ENCODE measurements at regions not wholly inside any gene's neighbourhood (a gene's known extent, or its start where the extent isn't known, plus 50 kb on each side); places are given as distances from the start of the nearest gene placed in this dataset.

DNA sequence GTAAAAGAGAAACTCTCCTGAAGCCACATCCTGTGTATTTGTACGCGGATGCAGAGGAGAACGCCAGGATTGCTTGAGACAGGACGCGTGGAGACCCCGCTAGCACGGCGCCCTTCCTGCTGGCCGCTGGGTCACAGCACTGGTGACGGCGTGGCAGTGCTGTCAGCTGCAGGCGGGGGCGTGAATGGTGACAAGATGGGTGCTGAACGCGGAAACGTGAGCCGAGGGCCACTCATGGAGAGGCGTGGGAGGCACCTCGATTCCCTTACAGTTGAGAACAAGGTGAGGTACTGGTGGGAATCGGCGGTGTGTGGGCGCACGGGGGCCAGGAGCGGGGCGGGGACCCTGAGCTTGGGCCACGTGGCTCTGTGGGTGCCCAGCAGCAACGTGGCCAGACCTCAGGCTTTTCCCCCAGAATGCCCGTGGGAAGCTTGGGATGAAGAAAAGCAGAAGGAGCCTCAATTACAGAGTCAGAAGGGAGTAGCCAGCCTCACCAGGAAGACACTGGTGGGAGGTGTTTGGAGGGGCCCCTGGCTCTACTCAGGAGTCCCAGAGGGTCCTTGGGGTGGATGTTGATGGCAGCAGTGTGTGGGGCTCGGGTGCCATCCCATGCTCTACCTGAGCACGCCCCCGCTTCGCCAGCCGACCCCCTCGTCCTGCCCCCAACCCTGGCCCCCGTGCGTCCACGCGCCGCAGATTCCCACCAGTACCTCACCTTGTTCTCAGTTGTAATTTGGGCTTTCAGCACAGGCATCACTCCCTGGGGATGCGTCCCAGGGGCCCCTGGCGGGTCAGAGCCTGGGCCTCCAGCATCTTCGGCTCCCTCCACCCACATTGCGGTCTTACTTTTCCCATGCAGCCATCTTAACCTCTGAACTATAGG is 208.4 kb upstream of the TCERG1L start:
- H3K27ac Mint-ChIP-seq: no peak overlapping the region
- POLR2A ChIA-PET: no interaction called here
- no peaks in the 10 kb centered on the region for H3K4me1 Mint-ChIP-seq
- no peak for DNase-seq
- CTCF ChIA-PET: no interaction called here
- no peaks in the 10 kb centered on the region for H3K36me3 Mint-ChIP-seq (ENCODE audit: low read depth)
- no peak overlapping the region for H3K4me3 Mint-ChIP-seq
- peaks cover 9% of the 10 kb centered on the region for H3K9me3 Mint-ChIP-seq
- H3K27me3 Mint-ChIP-seq: no peaks in the 10 kb centered on the region

GRCh38 chr10:131531265-131532190 is 220.0 kb upstream of the TCERG1L start:
- no peak overlapping the region for H3K27ac Mint-ChIP-seq
- POLR2A ChIA-PET: no interaction called here
- H3K4me3 Mint-ChIP-seq: no peak overlapping the region
- DNase-seq: no peak
- H3K9me3 Mint-ChIP-seq: peaks cover under 1% of the 10 kb centered on the region
- H3K4me1 Mint-ChIP-seq: no peaks in the 10 kb centered on the region
- no peaks in the 10 kb centered on the region for H3K36me3 Mint-ChIP-seq (ENCODE audit: low read depth)
- H3K27me3 Mint-ChIP-seq: no peaks in the 10 kb centered on the region
- CTCF ChIA-PET: no interaction called here

DNA sequence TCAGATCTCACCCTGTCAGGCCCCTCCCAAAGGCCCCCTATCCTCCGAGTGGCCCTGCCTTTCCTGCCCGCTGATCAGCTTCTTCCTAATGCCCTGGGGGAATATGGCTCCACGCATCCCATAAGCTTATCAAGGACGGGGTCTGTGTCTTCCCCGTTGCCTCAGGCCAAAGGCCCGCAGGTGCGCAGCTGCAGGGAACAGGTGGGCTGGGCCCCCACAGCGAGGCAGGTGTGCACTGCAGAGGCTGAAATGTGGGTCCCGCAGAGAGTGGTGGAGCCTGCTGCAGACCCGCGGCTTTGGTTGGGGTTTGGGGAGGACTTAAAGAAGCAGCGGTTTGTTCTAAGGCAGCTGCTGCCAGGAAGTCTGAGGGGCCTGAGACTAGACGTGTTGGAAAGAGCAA is 220.8 kb upstream of the TCERG1L start:
- CTCF ChIA-PET: no interaction called here
- POLR2A ChIA-PET: no interaction called here

DNA sequence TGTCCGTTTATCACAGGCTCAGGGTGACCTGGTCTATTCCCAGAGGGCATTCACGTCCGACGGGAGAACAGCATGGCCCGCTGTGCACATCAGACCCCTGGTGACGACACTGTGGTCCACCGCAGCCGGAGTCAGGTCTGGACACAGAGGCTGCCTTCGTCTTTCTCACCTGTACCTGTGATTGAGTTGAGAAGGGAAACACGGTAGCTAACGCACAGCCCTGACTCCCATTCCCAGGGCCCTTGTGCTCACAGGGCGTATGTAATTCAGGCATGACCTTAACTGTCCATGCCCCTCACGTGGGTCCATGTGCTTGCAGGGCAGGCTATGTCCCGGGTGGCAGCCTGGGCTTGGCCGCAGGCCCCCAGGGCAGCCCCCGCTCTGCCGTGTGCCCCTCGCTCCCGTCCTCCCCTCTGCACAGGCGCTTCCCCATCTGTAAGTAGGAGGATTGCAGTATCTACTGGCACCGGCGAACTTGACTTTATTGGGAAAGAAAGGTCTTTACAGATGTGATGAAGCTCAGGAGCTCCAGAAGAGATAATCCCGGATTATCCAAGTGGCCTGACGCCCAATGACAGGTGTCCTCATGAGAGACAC is 221.3 kb upstream of the TCERG1L start:
- Mint-ChIP-seq H3K36me3 (ENCODE audit: low read depth) (no peaks in the 10 kb centered on the region), H3K4me3 (no peak overlapping the region), H3K27me3 (no peaks in the 10 kb centered on the region), H3K9me3 (no peaks in the 10 kb centered on the region), H3K4me1 (no peaks in the 10 kb centered on the region), H3K27ac (no peak overlapping the region)
- ChIA-PET POLR2A (no interaction called here), CTCF (no interaction called here)
- no peak for DNase-seq

More for the DNA sequence above, 220.8 kb upstream of the TCERG1L start:
- Mint-ChIP-seq H3K9me3 (no peaks in the 10 kb centered on the region), H3K36me3 (ENCODE audit: low read depth) (no peaks in the 10 kb centered on the region), H3K27me3 (no peaks in the 10 kb centered on the region), H3K4me1 (no peaks in the 10 kb centered on the region), H3K4me3 (no peak overlapping the region), H3K27ac (no peak overlapping the region)
- no peak for DNase-seq

DNA sequence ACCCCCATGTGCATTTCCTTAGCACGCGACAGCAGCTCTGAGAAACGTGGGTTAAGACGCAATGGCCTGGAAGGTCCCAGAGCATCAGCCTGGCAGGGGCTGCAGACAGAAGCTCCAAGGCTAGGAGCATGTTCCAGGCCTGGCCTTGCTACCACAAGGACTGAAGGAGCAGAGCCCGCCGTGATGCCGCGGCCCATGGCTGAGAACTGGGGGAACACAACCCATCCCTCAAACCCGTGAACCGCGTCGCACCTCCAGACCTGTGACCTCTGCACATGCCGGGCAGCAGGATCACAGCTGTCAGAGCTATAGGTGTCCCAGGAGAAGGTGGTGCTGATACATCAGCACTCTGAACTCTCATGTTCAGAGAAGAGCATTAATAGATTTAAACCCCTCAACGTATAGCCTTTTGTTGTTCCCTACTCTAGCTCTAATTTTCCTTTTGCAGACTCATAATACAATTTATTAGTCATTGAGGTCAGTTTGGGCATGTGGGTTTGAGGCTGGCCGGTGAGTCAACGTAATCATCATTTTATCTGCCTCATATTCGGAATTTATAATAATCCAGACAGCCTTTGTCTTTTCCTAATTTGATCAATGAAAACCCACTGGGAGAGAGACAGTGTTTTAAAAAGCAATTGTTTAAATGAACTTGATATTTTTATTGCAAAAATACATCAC is 222.5 kb upstream of the TCERG1L start:
- Mint-ChIP-seq H3K4me1 (no peaks in the 10 kb centered on the region), H3K4me3 (no peak overlapping the region), H3K27me3 (no peaks in the 10 kb centered on the region), H3K36me3 (ENCODE audit: low read depth) (no peaks in the 10 kb centered on the region), H3K9me3 (no peaks in the 10 kb centered on the region), H3K27ac (no peak overlapping the region)
- ChIA-PET POLR2A (no interaction called here), CTCF (no interaction called here)
- no peak for DNase-seq

- Mint-ChIP-seq H3K9me3 (no peaks in the 10 kb centered on the region), H3K27ac (no peak overlapping the region), H3K4me1 (no peaks in the 10 kb centered on the region), H3K4me3 (no peak overlapping the region), H3K36me3 (ENCODE audit: low read depth) (no peaks in the 10 kb centered on the region), H3K27me3 (no peaks in the 10 kb centered on the region)
- no peak for DNase-seq
- ChIA-PET CTCF (no interaction called here), POLR2A (no interaction called here)
Observed at GRCh38 chr10:131534836-131535235, 223.3 kb upstream of the TCERG1L start.

- CTCF ChIA-PET: no interaction called here
- Mint-ChIP-seq H3K4me1 (no peaks in the 10 kb centered on the region), H3K27ac (no peak overlapping the region), H3K9me3 (no peaks in the 10 kb centered on the region), H3K4me3 (no peak overlapping the region), H3K36me3 (ENCODE audit: low read depth) (no peaks in the 10 kb centered on the region), H3K27me3 (no peaks in the 10 kb centered on the region)
- POLR2A ChIA-PET: no interaction called here
- DNase-seq: no peak
Observed at GRCh38 chr10:131536676-131537075, 225.2 kb upstream of the TCERG1L start.

DNA sequence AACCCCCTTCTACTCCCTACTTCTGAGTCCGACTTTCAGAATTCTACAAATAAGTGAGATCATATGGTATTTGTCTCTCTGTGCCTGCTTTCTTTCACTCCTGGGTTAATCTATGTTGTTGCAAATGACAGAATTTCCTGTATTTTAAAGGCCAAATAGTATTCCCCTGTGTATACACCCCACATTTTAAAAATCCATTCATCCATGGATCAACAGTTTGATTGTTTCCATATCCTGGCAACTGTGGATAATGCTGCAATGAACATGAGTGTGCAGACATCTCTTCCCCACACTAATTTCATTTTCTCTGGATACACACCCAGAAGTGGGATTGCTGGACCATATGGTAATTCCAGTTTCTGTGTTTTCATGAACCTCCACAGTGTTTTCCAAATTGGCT is 225.8 kb upstream of the TCERG1L start:
- DNase-seq: no peak
- Mint-ChIP-seq H3K27ac (no peak overlapping the region), H3K4me3 (no peak overlapping the region), H3K36me3 (ENCODE audit: low read depth) (no peaks in the 10 kb centered on the region), H3K9me3 (no peaks in the 10 kb centered on the region), H3K27me3 (no peaks in the 10 kb centered on the region), H3K4me1 (no peaks in the 10 kb centered on the region)
- CTCF ChIA-PET: no interaction called here
- POLR2A ChIA-PET: no interaction called here

GRCh38 chr10:131544495-131544894 is 233.0 kb upstream of the TCERG1L start:
- H3K36me3 Mint-ChIP-seq (ENCODE audit: low read depth): no peaks in the 10 kb centered on the region
- no peaks in the 10 kb centered on the region for H3K27me3 Mint-ChIP-seq
- H3K4me3 Mint-ChIP-seq: no peak overlapping the region
- H3K4me1 Mint-ChIP-seq: no peaks in the 10 kb centered on the region
- H3K27ac Mint-ChIP-seq: no peak overlapping the region
- no peaks in the 10 kb centered on the region for H3K9me3 Mint-ChIP-seq
- POLR2A ChIA-PET: no interaction called here
- DNase-seq: no peak
- CTCF ChIA-PET: no interaction called here

GRCh38 chr10:131546086-131546810 is 234.7 kb upstream of the TCERG1L start:
- ChIA-PET CTCF (no interaction called here), POLR2A (no interaction called here)
- Mint-ChIP-seq H3K4me1 (no peaks in the 10 kb centered on the region), H3K27me3 (no peaks in the 10 kb centered on the region), H3K4me3 (no peak overlapping the region), H3K27ac (no peak overlapping the region), H3K9me3 (no peaks in the 10 kb centered on the region), H3K36me3 (ENCODE audit: low read depth) (no peaks in the 10 kb centered on the region)
- no peak for DNase-seq

DNA sequence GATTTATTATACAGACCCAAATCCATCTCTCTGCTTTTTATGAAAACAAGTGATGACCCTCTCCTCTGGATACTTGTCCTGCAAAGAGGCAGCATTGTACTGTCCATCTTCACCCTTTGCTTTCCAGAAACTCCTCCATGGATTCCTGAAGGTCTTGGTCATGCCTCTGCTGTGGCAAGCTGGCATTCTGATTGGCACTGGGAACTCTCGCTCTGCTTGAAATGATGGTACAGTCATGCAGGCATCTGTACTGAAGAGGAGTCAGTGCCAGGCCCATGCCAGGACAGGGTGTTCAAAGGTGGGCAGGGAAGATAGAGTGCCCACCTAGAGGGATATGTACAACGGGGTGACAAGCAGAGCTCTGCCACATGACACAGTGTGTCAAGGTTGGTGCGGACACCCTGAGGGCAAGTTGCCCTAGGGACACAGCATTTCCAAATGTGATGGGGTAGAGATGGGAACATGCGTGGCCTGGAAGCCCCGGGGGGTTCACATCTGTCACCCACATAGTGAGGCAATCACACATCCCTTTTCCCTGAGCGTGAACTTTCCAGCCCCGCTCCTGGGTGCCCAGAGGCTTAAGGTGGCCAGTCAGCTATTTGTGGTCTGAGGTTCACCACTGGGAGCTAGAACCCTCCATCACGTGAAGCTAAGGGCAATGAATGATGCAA is 235.7 kb upstream of the TCERG1L start:
- Mint-ChIP-seq H3K36me3 (ENCODE audit: low read depth) (no peaks in the 10 kb centered on the region), H3K4me1 (no peaks in the 10 kb centered on the region), H3K4me3 (no peak overlapping the region), H3K27me3 (no peaks in the 10 kb centered on the region), H3K9me3 (no peaks in the 10 kb centered on the region), H3K27ac (no peak overlapping the region)
- ChIA-PET POLR2A (no interaction called here), CTCF (no interaction called here)
- DNase-seq: no peak

- Mint-ChIP-seq H3K9me3 (no peaks in the 10 kb centered on the region), H3K27ac (no peak overlapping the region), H3K27me3 (no peaks in the 10 kb centered on the region), H3K36me3 (ENCODE audit: low read depth) (no peaks in the 10 kb centered on the region), H3K4me1 (no peaks in the 10 kb centered on the region), H3K4me3 (no peak overlapping the region)
- ChIA-PET CTCF (no interaction called here), POLR2A (no interaction called here)
- DNase-seq: no peak
Observed at GRCh38 chr10:131548176-131548575, 236.7 kb upstream of the TCERG1L start.
